Neural crest cell (in vitro differentiated cells): ENCODE measurements at regions not wholly inside any gene's neighbourhood (a gene's known extent, or its start where the extent isn't known, plus 50 kb on each side); places are given as distances from the start of the nearest gene placed in this dataset.
A peak's percentile ranks its signal among the peaks of the same experiment; 100 is the strongest.

Experiments
- DNase-seq: peaks from one replicate; pipeline ENCODE4 v3.0.0; 2021; ENCODE audit warnings: low read depth, mixed read lengths, low spot score
- H3K27ac Mint-ChIP-seq: one replicate; pipeline ENCODE4 v1.8.0; 2021; ENCODE audit warnings: mild to moderate bottlenecking, mixed read lengths; ENCODE audit not compliant: unreplicated experiment
- H3K27me3 Mint-ChIP-seq: 2 replicates; pipeline ENCODE4 v1.8.0; 2021; ENCODE audit warnings: low read depth, mild to moderate bottlenecking, mixed read lengths
- H3K36me3 Mint-ChIP-seq: 2 replicates; pipeline ENCODE4 v1.8.0; 2021; ENCODE audit warnings: low read depth, mild to moderate bottlenecking, mixed read lengths
- H3K4me1 Mint-ChIP-seq: 2 replicates; pipeline ENCODE4 v1.8.0; 2021; ENCODE audit warnings: mixed read lengths
- H3K4me3 Mint-ChIP-seq: one replicate; pipeline ENCODE4 v1.8.0; 2021; ENCODE audit warnings: mild to moderate bottlenecking, mixed read lengths
- H3K9me3 Mint-ChIP-seq: 2 replicates; pipeline ENCODE4 v1.8.0; 2021; ENCODE audit warnings: mixed read lengths
- CTCF ChIP-seq: fragments of 200-600 bp; sonication (generic); conservative IDR thresholded peaks from 2 replicates; pipeline ENCODE4 v1.5.0; 2021; ENCODE audit warnings: antibody characterized with exemption, mild to moderate bottlenecking

GRCh38 chr11:122226810-122227379 is 110.9 kb upstream of the BLID start:
- no peak for TF ChIP-seq CTCF
- Mint-ChIP-seq H3K4me3 (no peak overlapping the region), H3K27ac (no peak overlapping the region), H3K36me3 (no peaks in the 10 kb centered on the region), H3K4me1 (no peaks in the 10 kb centered on the region), H3K9me3 (no peaks in the 10 kb centered on the region), H3K27me3 (no peaks in the 10 kb centered on the region)
- no peak for DNase-seq

- no peaks in the 10 kb centered on the region for H3K36me3 Mint-ChIP-seq
- no peaks in the 10 kb centered on the region for H3K4me1 Mint-ChIP-seq
- no peak overlapping the region for H3K27ac Mint-ChIP-seq
- TF ChIP-seq CTCF: no peak
- H3K4me3 Mint-ChIP-seq: no peak overlapping the region
- H3K27me3 Mint-ChIP-seq: no peaks in the 10 kb centered on the region
- no peaks in the 10 kb centered on the region for H3K9me3 Mint-ChIP-seq
- DNase-seq: no peak
These were observed 108.9 kb upstream of the BLID start for GRCh38 chr11:122224867-122225266.

DNA sequence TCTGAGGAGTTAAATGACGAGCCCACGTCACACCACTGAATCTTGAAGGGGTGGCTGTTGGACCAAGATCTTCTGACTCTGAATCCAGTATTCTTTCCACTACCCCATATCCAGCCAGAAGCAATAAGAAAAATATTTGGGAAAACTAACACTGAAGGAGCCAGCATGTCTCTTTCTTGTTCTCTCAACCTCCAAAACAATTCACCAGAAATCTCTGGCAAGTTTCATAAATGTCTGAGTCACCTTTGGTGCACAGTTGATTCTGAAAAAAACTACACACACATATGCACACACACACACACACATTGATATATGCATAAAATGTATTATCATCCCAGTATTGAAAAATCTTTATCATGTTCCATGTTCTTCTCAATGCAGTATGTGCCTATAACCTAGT is 104.3 kb upstream of the BLID start:
- TF ChIP-seq CTCF: no peak
- Mint-ChIP-seq H3K27me3 (no peaks in the 10 kb centered on the region), H3K4me3 (no peak overlapping the region), H3K27ac (no peak overlapping the region), H3K4me1 (peaks cover 4% of the 10 kb centered on the region), H3K36me3 (no peaks in the 10 kb centered on the region), H3K9me3 (no peaks in the 10 kb centered on the region)
- DNase-seq: no peak

DNA sequence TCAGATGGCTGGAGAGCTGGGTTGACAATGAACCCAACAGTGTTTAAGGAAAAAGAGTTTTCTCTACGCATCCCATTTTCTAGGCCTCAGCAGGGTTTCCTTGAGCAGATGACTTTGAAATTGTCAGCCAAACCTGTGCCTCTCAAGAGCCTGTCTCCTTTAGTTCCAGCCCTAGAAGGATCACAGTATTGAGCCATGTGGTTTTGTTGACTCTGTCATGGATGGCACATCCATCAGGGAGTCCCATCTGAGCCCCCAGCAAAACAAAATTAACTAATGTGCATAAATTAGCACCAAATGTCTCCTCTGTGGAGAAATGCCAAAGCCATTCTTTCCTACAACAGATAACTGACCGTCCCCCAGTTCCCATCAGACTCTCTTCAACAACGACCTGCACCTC is 103.8 kb upstream of the BLID start:
- no peak for DNase-seq
- no peaks in the 10 kb centered on the region for H3K36me3 Mint-ChIP-seq
- peaks cover 6% of the 10 kb centered on the region for H3K4me1 Mint-ChIP-seq
- H3K27ac Mint-ChIP-seq: no peak overlapping the region
- no peaks in the 10 kb centered on the region for H3K9me3 Mint-ChIP-seq
- no peak for TF ChIP-seq CTCF
- no peaks in the 10 kb centered on the region for H3K27me3 Mint-ChIP-seq
- H3K4me3 Mint-ChIP-seq: no peak overlapping the region

GRCh38 chr11:122215244-122215992 is 99.4 kb upstream of the BLID start:
- Mint-ChIP-seq H3K27me3 (no peaks in the 10 kb centered on the region), H3K27ac (peak overlapping the region; percentile 39), H3K9me3 (no peaks in the 10 kb centered on the region), H3K4me3 (no peak overlapping the region), H3K4me1 (peaks cover 6% of the 10 kb centered on the region), H3K36me3 (no peaks in the 10 kb centered on the region)
- DNase-seq: peak; percentile 66
- peak; percentile 88 for TF ChIP-seq CTCF
